Vagina (tissue), 2 donors: ENCODE measurements at regions not wholly inside any gene's neighbourhood (a gene's known extent, or its start where the extent isn't known, plus 50 kb on each side); places are given as distances from the start of the nearest gene placed in this dataset.

Experiments
- POLR2AphosphoS5 ChIP-seq, 2 donors: sonication (generic); formaldehyde crosslinking; IDR thresholded peaks; one replicate each; pipeline ENCODE4 v1.9.0; 2017; ENCODE audit warnings: antibody characterized with exemption in 2 of 2, mild to moderate bottlenecking in 2 of 2, low read depth in 1 of 2; ENCODE audit not compliant: insufficient read depth in 1 of 2
- TF ChIP-seq, protein P1 (sequence below), 3 experiments: fragments of 450-650 bp in 2 of 3; fragments of 200-600 bp in 1 of 3; sonication (generic) in 1 of 3; IDR thresholded peaks; one replicate each; pipeline ENCODE4 v1.5.1; 2017 to 2019; ENCODE audit warnings: antibody characterized with exemption in 3 of 3, mild to moderate bottlenecking in 2 of 3, moderate library complexity in 2 of 3

GRCh38 chr2:207354462-207354861, 175.3 kb upstream of the CREB1 start:
- TF ChIP-seq, protein P1, sequence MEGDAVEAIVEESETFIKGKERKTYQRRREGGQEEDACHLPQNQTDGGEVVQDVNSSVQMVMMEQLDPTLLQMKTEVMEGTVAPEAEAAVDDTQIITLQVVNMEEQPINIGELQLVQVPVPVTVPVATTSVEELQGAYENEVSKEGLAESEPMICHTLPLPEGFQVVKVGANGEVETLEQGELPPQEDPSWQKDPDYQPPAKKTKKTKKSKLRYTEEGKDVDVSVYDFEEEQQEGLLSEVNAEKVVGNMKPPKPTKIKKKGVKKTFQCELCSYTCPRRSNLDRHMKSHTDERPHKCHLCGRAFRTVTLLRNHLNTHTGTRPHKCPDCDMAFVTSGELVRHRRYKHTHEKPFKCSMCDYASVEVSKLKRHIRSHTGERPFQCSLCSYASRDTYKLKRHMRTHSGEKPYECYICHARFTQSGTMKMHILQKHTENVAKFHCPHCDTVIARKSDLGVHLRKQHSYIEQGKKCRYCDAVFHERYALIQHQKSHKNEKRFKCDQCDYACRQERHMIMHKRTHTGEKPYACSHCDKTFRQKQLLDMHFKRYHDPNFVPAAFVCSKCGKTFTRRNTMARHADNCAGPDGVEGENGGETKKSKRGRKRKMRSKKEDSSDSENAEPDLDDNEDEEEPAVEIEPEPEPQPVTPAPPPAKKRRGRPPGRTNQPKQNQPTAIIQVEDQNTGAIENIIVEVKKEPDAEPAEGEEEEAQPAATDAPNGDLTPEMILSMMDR (IDR thresholded peaks at IDR 0.05), result no peak
- no peak for TF ChIP-seq POLR2AphosphoS5 (IDR thresholded peaks at IDR 0.05; ENCODE audit: insufficient read depth in 1 of 2, low read depth in 1 of 2)
